SK-N-SH (cell line): ENCODE measurements at regions not wholly inside any gene's neighbourhood (a gene's known extent, or its start where the extent isn't known, plus 50 kb on each side); places are given as distances from the start of the nearest gene placed in this dataset.

Experiments
- CTCF ChIA-PET: fragments of 300-600, 350-600 bp; formaldehyde crosslinking; extraction: SDS; loops from one replicate; lab custom pipeline; 2021; lab: Yijun Ruan, JAX
- POLR2A ChIA-PET: fragments of 350-600 bp; sonication (Branson Sonifier 250); formaldehyde crosslinking; extraction: SDS; loops from one replicate; lab custom pipeline; 2020; ENCODE audit warnings: antibody characterized with exemption, inconsistent platforms; lab: Yijun Ruan, JAX
- DNase-seq: peaks from one replicate; pipeline ENCODE4 v3.0.0; 2012
- H2AFZ ChIP-seq: fragments of 200-600 bp; sonication (generic); 2 replicates; pipeline ENCODE4 v1.8.1; 2016; ENCODE audit warnings: antibody characterized with exemption, mild to moderate bottlenecking, low read depth
- H3F3A ChIP-seq: fragments of 200-600 bp; sonication (generic); replicated peaks from 2 replicates; pipeline ENCODE3; 2016; ENCODE audit warnings: antibody characterized with exemption, mild to moderate bottlenecking; ENCODE audit not compliant: insufficient read depth
- H3K27ac ChIP-seq, 2 experiments: fragments of 200-500 bp in 1 of 2; fragments of 200-600 bp in 1 of 2; sonication (Bioruptor generic) in 1 of 2; sonication (generic), shearing (Covaris generic) in 1 of 2; 2 replicates each; pipeline versions ENCODE4 v1.5.1 to v1.6.1; 2014 to 2016; ENCODE audit warnings: low read depth in 2 of 2, inconsistent platforms in 1 of 2, low read length in 1 of 2, mild to moderate bottlenecking in 1 of 2, mixed read lengths in 1 of 2
- H3K27me3 ChIP-seq: fragments of 200-600 bp; sonication (generic), shearing (Covaris generic); 2 replicates; pipeline ENCODE4 v1.6.1; 2016; ENCODE audit warnings: mixed run types; ENCODE audit not compliant: insufficient read depth
- H3K36me3 ChIP-seq, 2 experiments: fragments of 200-500 bp in 1 of 2; fragments of 200-600 bp in 1 of 2; sonication (Bioruptor generic) in 1 of 2; sonication (generic) in 1 of 2; replicated peaks in 1 of 2; 2 replicates each; pipeline versions ENCODE3 to v1.5.1; 2014 to 2016; ENCODE audit warnings: low read length in 1 of 2, mild to moderate bottlenecking in 1 of 2; ENCODE audit not compliant: insufficient read depth in 2 of 2, control insufficient read depth in 1 of 2
- H3K4me1 ChIP-seq, 2 experiments: fragments of 200-500 bp in 1 of 2; fragments of 200-600 bp in 1 of 2; sonication (Bioruptor generic) in 1 of 2; sonication (generic), shearing (Covaris generic) in 1 of 2; 2 replicates each; pipeline versions ENCODE4 v1.5.1 to v1.6.1; 2014 to 2016; ENCODE audit warnings: low read depth in 1 of 2, low read length in 1 of 2, mixed run types in 1 of 2; ENCODE audit not compliant: insufficient read depth in 2 of 2, control insufficient read depth in 1 of 2
- H3K4me2 ChIP-seq: fragments of 200-600 bp; sonication (generic), shearing (Covaris generic); 2 replicates; pipeline ENCODE4 v1.6.1; 2017; ENCODE audit warnings: mixed run types
- H3K4me3 ChIP-seq, 2 experiments: fragments of 200-500 bp in 1 of 2; fragments of 200-600 bp in 1 of 2; sonication (Bioruptor generic) in 1 of 2; sonication (generic), shearing (Covaris generic) in 1 of 2; 2 replicates each; pipeline versions ENCODE4 v1.5.1 to v1.8.1; 2014 to 2016; ENCODE audit warnings: low read depth in 2 of 2, inconsistent platforms in 1 of 2, low read length in 1 of 2, mild to moderate bottlenecking in 1 of 2, mixed read lengths in 1 of 2, moderate library complexity in 1 of 2
- H3K79me2 ChIP-seq: fragments of 200-600 bp; sonication (generic); 2 replicates; pipeline ENCODE4 v1.8.1; 2017; ENCODE audit warnings: mild to moderate bottlenecking; ENCODE audit not compliant: insufficient read depth
- H3K9ac ChIP-seq: fragments of 200-600 bp; sonication (generic); 2 replicates; pipeline ENCODE4 v1.6.1; 2017; ENCODE audit warnings: mixed run types
- H3K9me2 ChIP-seq: fragments of 200-600 bp; sonication (generic); 2 replicates; pipeline ENCODE4 v1.6.1; 2017; ENCODE audit warnings: mixed run types
- H3K9me3 ChIP-seq: fragments of 200-600 bp; sonication (generic); 2 replicates; pipeline ENCODE4 v1.6.1; 2017; ENCODE audit warnings: mixed run types, mild to moderate bottlenecking, moderate library complexity
- H4K20me1 ChIP-seq: fragments of 200-600 bp; sonication (generic); 2 replicates; pipeline ENCODE4 v1.6.1; 2017; ENCODE audit warnings: mild to moderate bottlenecking, mixed run types; ENCODE audit not compliant: insufficient read depth
- CHD2 ChIP-seq: fragments of 150-350 bp; IDR thresholded peaks from 2 replicates; pipeline ENCODE4 v1.6.1; 2018; ENCODE audit warnings: low read length; ENCODE audit not compliant: partially characterized antibody
- ELF1 ChIP-seq: IDR thresholded peaks from 2 replicates; pipeline ENCODE4 v1.4.0; 2012
- EZH2phosphoT487 ChIP-seq: fragments of 200-600 bp; sonication (generic); IDR thresholded peaks from 2 replicates; pipeline ENCODE4 v1.6.1; 2017; ENCODE audit warnings: low read depth, mixed run types, mild to moderate bottlenecking, antibody characterized with exemption, moderate library complexity, borderline replicate concordance
- FOXJ3 ChIP-seq: sonication (generic); formaldehyde crosslinking; IDR thresholded peaks from 2 replicates; pipeline ENCODE4 v1.5.1; 2020; ENCODE audit warnings: mild to moderate bottlenecking, missing genetic modification reagents
- FOXM1 ChIP-seq: IDR thresholded peaks from 2 replicates; pipeline ENCODE4 v1.4.0; 2012; ENCODE audit warnings: low read depth, mild to moderate bottlenecking
- JUND ChIP-seq: IDR thresholded peaks from 2 replicates; pipeline ENCODE4 v1.4.0; 2012
- MXI1 ChIP-seq: IDR thresholded peaks from 2 replicates; pipeline ENCODE4 v1.6.1; 2012; ENCODE audit warnings: mild to moderate bottlenecking, low read depth, low read length, improper control_type of control experiment
- NRF1 ChIP-seq: IDR thresholded peaks from 2 replicates; pipeline ENCODE4 v1.6.1; 2012; ENCODE audit warnings: low read depth, mild to moderate bottlenecking, low read length
- RCOR1 ChIP-seq: fragments of 150-350 bp; IDR thresholded peaks from 2 replicates; pipeline ENCODE4 v1.6.1; 2017; ENCODE audit warnings: antibody characterized with exemption, low read length
- SIN3A ChIP-seq: IDR thresholded peaks from 2 replicates; pipeline ENCODE4 v1.6.1; 2012; ENCODE audit warnings: low read depth, mild to moderate bottlenecking, low read length, moderate library complexity, borderline replicate concordance
- SMC3 ChIP-seq: IDR thresholded peaks from 2 replicates; pipeline ENCODE4 v1.6.1; 2012; ENCODE audit warnings: low read depth, low read length, improper control_type of control experiment
- TEAD4 ChIP-seq: IDR thresholded peaks from 2 replicates; pipeline ENCODE4 v1.4.0; 2012; ENCODE audit warnings: mild to moderate bottlenecking, borderline replicate concordance; ENCODE audit not compliant: insufficient read depth
- USF1 ChIP-seq: IDR thresholded peaks from 2 replicates; pipeline ENCODE4 v1.4.0; 2012; ENCODE audit warnings: low read depth, borderline replicate concordance
- USF2 ChIP-seq: fragments of 150-350 bp; IDR thresholded peaks from 2 replicates; pipeline ENCODE4 v1.6.1; 2017; ENCODE audit warnings: antibody characterized with exemption, low read length, low read depth, borderline replicate concordance
- ZBTB33 ChIP-seq: IDR thresholded peaks from 2 replicates; pipeline ENCODE4 v1.4.0; 2012; ENCODE audit warnings: low read depth, borderline replicate concordance
- WGBS: methylation state at CpG from one replicate; pipeline ENCODE4 v1.1.6; 2017; ENCODE audit warnings: low lambda C conversion rate; 5-methylcytosine and 5-hydroxymethylcytosine counted together
- TF ChIP-seq, protein P1 (sequence below): IDR thresholded peaks from 2 replicates; pipeline ENCODE4; 2012
- TF ChIP-seq, protein P2 (sequence below): IDR thresholded peaks from 2 replicates; pipeline ENCODE4 v1.4.0; 2012; ENCODE audit warnings: low read depth

DNA sequence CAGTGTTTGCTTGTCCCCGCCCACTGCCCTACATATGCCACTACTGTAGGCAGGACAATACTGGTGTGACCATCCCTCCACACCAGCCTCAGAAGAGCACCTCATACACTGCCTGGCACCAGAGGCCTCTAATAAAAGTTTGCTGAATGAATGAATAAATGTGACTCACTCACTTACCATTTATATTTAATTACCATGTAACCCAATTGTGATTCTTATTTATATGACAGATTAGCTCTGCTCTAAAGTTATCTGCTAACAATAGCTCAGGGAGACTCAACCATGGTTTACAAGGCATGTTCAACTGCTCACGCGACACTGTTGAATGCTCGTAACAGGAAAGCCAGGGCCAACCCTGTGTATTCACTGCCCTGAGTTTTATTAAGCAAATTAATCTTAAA, 66.0 kb upstream of the DOCK9 start:
- CTCF ChIA-PET: interaction anchor here (1.3 to 2.8 kb wide), 4 partner anchors 11 to 204 kb away, joined by 3 to 15 read pairs (median 5); no protein-coding TSS in a partner anchor
- Histone ChIP-seq H3K79me2 (no peaks in the 10 kb centered on the region; the same call in 1 of the 2 replicates), H3K36me3 (no peaks in the 10 kb centered on the region), H2AFZ (no peak overlapping the region), H3K9me2 (no peaks in the 10 kb centered on the region), H3K4me1 (peaks cover 11% of the 10 kb centered on the region in 2 experiments; a peak in 3 of 4 replicates), H3K27ac (no peak overlapping the region), H3K9me3 (no peaks in the 10 kb centered on the region), H3K4me2 (no peak overlapping the region), H3K27me3 (no peaks in the 10 kb centered on the region), H3K9ac (no peak overlapping the region), H3F3A (no peaks in the 10 kb centered on the region), H4K20me1 (no peaks in the 10 kb centered on the region), H3K4me3 (no peak overlapping the region)
- POLR2A ChIA-PET: no interaction called here
- TF ChIP-seq MXI1 (no peak), USF1 (no peak), SIN3A (no peak), TEAD4 (no peak), SMC3 (no peak), CHD2 (no peak), FOXJ3 (CRISPR knock-in tag) (no peak), NRF1 (no peak), EZH2phosphoT487 (no peak), ELF1 (no peak), FOXM1 (no peak), RCOR1 (no peak), USF2 (no peak), JUND (no peak), ZBTB33 (no peak)
- TF ChIP-seq, protein P1, sequence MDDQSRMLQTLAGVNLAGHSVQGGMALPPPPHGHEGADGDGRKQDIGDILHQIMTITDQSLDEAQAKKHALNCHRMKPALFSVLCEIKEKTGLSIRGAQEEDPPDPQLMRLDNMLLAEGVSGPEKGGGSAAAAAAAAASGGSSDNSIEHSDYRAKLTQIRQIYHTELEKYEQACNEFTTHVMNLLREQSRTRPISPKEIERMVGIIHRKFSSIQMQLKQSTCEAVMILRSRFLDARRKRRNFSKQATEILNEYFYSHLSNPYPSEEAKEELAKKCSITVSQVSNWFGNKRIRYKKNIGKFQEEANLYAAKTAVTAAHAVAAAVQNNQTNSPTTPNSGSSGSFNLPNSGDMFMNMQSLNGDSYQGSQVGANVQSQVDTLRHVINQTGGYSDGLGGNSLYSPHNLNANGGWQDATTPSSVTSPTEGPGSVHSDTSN: no peak
- TF ChIP-seq, protein P2, sequence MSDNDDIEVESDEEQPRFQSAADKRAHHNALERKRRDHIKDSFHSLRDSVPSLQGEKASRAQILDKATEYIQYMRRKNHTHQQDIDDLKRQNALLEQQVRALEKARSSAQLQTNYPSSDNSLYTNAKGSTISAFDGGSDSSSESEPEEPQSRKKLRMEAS: no peak
- DNase-seq: no peak
- 92% methylated on average over 4 of the region's 4 CpGs for WGBS
